GM12872 (cell line): ENCODE measurements at regions not wholly inside any gene's neighbourhood (a gene's known extent, or its start where the extent isn't known, plus 50 kb on each side); places are given as distances from the start of the nearest gene placed in this dataset.

Source experiments
- TF ChIP-seq, protein P1 (sequence below): IDR thresholded peaks from 3 replicates; pipeline ENCODE4 v1.5.1; 2011; ENCODE audit warnings: low read depth, mild to moderate bottlenecking, low read length, moderate library complexity; ENCODE audit not compliant: insufficient read depth

GRCh38 chr9:107547772-107548297 lies 58.3 kb upstream of the KLF4 start:
- TF ChIP-seq, protein P1, sequence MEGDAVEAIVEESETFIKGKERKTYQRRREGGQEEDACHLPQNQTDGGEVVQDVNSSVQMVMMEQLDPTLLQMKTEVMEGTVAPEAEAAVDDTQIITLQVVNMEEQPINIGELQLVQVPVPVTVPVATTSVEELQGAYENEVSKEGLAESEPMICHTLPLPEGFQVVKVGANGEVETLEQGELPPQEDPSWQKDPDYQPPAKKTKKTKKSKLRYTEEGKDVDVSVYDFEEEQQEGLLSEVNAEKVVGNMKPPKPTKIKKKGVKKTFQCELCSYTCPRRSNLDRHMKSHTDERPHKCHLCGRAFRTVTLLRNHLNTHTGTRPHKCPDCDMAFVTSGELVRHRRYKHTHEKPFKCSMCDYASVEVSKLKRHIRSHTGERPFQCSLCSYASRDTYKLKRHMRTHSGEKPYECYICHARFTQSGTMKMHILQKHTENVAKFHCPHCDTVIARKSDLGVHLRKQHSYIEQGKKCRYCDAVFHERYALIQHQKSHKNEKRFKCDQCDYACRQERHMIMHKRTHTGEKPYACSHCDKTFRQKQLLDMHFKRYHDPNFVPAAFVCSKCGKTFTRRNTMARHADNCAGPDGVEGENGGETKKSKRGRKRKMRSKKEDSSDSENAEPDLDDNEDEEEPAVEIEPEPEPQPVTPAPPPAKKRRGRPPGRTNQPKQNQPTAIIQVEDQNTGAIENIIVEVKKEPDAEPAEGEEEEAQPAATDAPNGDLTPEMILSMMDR, result no peak

DNA sequence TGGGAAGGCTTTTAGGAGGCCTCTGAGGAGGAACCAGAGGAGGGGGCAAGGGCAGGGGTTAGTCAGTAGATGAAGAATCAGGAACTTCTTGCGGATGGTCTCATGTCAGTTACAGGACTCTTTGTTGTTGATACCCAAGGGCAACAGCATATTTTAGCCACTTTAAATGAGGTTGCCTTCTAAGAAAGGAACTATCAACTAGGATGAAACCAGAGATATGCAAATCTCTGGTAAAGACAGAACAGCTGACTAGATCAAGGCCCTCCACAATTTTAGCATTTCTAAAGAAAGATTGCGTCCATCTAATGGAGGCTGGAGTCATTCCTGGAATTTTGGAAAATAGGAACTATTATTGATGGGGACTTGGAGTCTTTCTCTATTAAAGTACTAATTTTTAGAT lies 57.7 kb upstream of the KLF4 start:
- TF ChIP-seq, protein P1, result no peak

DNA sequence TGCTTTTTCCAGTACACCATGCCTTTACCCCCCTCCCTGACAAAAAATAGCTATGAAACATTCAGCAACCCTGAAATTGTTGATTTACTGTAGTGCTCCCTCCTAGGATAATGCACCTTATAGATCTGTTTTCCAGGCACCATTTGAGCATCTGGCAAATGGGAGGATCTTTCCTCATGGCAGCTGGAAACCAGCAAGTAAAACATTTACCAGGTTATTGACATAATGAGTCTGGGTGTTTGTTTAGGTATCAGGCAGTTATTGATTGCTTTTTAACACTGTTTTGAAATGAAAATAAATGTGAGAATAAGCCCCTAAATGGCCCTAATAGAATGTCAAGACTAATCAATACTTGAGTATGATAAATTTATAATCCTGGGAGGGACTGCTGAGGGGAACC lies 57.3 kb upstream of the KLF4 start:
- TF ChIP-seq, protein P1, result no peak

GRCh38 chr9:107545036-107545435 lies 55.5 kb upstream of the KLF4 start:
- TF ChIP-seq, protein P1, result no peak

- TF ChIP-seq, protein P1, result no peak
Observed at GRCh38 chr9:107542411-107543157, 53.0 kb upstream of the KLF4 start.

- TF ChIP-seq, protein P1, result no peak
Observed at GRCh38 chr9:107541523-107541922, 52.0 kb upstream of the KLF4 start.

- TF ChIP-seq, protein P1, result no peak
Observed at GRCh38 chr9:107540164-107540561, 50.6 kb upstream of the KLF4 start.
